ENCODE measurements at regions not wholly inside any gene's neighbourhood (a gene's known extent, or its start where the extent isn't known, plus 50 kb on each side); places are given as distances from the start of the nearest gene placed in this dataset.

DNA sequence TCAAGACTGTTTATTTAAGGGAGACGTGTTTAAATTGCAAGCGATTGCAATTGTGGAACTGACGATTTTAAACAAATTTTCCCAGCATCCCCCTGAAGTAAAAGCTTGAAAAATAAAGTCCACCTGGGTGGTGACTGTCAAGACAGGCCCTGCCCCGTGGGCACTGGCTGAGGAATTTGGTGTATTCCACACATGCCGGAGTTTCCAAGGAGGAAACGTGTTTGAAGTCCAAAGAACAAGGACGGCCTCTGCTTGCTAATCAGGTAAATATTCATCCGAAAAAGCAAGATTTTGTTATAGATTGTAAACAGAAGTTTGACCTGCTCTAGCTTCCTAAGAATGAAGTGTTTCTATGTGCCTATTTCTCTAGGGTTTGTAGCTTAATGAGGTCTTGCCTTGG is 505.1 kb downstream of the QKI start:
- Mint-ChIP-seq H3K4me3 (no peak overlapping the region), H3K4me1 (no peaks in the 10 kb centered on the region), H3K9me3 (peaks cover 4% of the 10 kb centered on the region), H3K27ac (no peak overlapping the region), H3K27me3 (peaks cover 2% of the 10 kb centered on the region), H3K36me3 (no peaks in the 10 kb centered on the region)

DNA sequence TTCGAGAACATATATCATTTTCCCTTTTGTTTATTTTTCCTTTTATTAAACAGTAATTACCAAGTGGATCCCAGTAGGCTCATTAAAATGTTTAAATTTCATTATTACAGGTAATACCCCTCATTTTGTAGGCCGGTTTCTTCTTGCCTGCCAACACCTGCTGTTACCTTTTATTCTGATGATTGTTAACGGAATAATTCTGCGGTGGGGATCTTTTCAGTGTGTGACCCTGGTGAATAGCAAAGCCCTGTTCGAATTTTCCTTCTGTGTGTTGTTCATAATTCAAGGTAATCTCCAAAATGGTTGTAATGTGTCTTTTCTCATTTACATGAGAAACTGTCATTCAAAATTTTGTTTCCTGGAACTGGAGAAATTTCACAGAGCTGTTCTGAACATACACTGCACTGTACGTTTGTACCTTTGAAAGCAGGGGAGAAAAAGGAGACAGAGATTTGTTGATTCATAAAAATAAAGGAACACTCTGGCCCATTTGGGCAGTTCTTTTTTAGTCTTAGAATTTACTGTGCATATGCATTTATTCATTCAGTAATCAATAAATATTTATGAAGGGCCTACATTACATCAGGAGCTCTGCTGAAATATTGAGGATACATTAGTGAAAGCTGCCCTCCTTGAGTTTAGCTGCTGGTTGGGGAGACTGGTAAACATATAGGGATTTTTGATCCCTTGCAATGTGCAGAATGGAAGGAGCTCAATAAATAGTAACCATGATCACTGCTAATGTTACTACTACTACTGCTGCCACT is 502.0 kb downstream of the QKI start:
- Mint-ChIP-seq H3K36me3 (no peaks in the 10 kb centered on the region), H3K4me3 (no peak overlapping the region), H3K27ac (no peak overlapping the region), H3K27me3 (peaks cover 4% of the 10 kb centered on the region), H3K9me3 (no peaks in the 10 kb centered on the region), H3K4me1 (no peaks in the 10 kb centered on the region)

DNA sequence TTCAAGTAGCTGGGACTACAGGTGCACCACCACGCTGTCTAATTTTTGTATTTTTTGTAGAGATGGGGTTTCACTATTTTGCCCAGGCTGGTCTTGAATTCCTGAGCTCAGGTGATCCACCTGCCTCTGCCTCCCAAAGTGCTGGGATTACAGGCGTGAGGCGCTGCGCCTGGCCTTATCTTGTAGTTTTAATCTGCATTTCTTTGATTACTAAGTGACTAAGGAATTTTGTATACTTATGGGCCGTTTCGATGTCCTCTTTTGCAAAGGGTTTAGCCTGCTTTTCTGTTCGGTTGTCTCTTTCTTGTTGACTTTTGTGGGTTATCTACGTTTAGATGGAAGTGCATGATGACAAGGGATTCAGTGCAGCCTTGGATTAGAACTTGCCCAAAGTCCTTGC is 500.6 kb downstream of the QKI start:
- no peaks in the 10 kb centered on the region for H3K4me1 Mint-ChIP-seq
- H3K36me3 Mint-ChIP-seq, result no peaks in the 10 kb centered on the region
- H3K4me3 Mint-ChIP-seq, result no peak overlapping the region
- no peaks in the 10 kb centered on the region for H3K9me3 Mint-ChIP-seq
- H3K27ac Mint-ChIP-seq, result no peak overlapping the region
- peaks cover 8% of the 10 kb centered on the region for H3K27me3 Mint-ChIP-seq

DNA sequence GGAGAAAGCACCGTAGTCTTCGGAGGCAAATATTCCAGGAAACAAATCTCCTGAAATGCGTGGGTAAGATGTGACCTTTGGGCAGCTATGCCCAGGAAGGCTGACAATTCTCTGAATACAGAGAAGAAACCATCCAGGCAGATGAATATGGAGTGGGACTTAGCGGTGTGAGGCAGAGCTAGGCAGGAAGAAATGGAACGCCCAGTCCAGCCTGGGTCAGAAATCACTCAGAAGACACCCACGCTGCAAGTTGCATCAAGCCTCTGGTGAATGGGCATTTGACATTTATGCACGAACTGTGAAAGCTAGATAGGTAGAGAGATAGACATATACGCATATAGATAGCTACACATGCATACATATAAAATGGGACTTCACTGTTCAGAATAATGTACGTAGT is 498.5 kb downstream of the QKI start:
- H3K27ac Mint-ChIP-seq, result no peak overlapping the region
- no peak overlapping the region for H3K4me3 Mint-ChIP-seq
- no peaks in the 10 kb centered on the region for H3K4me1 Mint-ChIP-seq
- H3K27me3 Mint-ChIP-seq, result peaks cover 7% of the 10 kb centered on the region
- no peaks in the 10 kb centered on the region for H3K9me3 Mint-ChIP-seq
- no peaks in the 10 kb centered on the region for H3K36me3 Mint-ChIP-seq

DNA sequence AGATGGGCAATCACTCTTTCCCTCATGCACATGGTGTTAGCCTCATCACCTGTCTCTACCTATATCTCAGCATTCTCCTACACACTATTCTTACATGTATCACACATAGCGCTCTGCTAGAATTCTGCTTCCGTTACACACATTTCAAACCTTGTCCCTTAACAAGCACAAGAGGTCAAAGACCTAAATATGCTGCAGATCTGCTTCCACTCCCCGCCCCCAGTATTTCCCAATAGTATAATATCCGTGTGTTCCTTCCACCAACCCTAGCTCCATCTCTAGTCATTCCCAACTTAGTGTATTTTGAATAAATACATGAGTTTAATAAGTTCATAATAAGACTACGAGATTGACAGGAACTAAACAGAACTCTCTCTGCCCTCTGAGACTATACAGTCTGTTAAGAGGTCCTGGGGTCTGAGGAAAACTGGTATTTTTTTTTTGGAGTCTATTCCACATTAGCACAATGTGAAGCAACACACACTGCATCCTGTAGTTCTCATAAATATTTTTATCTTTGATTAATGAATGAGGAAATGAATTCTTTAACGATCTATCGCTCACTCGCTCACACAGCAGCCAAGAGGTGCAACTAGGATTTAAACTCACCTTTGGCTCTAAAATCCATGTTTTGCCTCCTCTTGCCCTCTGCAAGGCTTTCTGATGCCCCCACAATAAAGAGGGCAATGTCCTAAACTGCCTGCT is 491.6 kb downstream of the QKI start:
- Mint-ChIP-seq H3K27me3 (peaks cover 7% of the 10 kb centered on the region), H3K9me3 (no peaks in the 10 kb centered on the region), H3K36me3 (no peaks in the 10 kb centered on the region), H3K27ac (no peak overlapping the region), H3K4me3 (no peak overlapping the region), H3K4me1 (no peaks in the 10 kb centered on the region)

DNA sequence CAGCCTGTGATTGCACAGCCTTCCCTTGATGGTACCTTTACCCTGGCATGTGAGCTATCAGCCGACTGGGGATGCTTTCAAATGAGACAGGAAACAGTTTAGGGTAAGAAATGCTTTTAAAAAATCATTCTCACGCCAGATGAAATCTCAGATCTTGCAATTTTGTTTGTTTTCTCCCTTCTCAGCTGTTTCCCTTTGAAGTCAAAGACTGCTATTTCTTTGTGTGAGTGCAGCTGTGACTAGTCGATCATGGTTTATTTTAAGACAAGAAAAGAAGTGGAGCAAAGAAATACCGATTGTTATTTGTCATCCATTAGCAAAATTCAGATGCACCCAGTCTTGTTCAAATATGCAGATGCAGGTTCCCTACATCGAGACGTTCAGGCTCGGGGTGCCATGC is 489.7 kb downstream of the QKI start:
- Mint-ChIP-seq H3K9me3 (no peaks in the 10 kb centered on the region), H3K36me3 (no peaks in the 10 kb centered on the region), H3K27ac (no peak overlapping the region), H3K4me3 (no peak overlapping the region), H3K27me3 (peaks cover 3% of the 10 kb centered on the region), H3K4me1 (no peaks in the 10 kb centered on the region)

DNA sequence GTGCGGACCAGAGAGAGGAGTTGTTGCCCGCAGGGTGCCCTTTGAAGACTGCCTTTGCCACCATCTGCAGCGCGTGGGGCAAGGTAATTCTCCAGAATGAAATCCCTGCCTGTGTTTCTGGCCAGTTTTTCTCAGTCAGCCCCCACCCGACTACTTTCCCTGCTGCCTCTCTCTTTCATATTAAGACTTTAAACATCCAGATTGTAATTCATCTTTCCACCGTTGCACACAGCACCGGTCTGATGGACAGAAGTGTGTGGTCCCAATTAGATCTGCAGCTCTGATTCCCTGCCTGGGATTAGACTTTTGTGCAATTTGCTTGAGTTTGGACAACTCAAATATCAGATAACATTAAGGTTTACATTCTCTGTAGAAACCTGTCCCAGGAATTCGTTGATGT is 489.0 kb downstream of the QKI start:
- Mint-ChIP-seq H3K4me3 (no peak overlapping the region), H3K27me3 (peaks cover 3% of the 10 kb centered on the region), H3K36me3 (no peaks in the 10 kb centered on the region), H3K9me3 (no peaks in the 10 kb centered on the region), H3K4me1 (no peaks in the 10 kb centered on the region), H3K27ac (no peak overlapping the region)

DNA sequence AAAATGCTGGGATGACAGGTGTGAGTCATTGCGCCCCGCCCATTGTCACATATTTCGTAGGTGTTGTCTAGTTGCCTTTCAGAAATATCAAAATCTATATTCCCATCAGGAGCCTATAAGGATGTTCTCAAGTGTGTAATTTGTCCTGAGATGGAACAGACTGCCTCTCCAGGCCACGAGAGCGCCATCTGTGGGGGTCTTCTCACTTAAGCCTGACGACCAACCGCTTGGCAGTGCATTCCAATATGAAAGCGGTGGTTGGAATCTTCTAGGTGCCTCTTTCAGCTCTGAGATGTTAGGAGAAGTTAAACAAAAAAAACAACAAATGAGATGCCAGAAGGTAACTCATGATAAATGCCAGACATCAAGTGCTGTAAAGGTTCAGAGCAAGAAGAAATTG is 488.5 kb downstream of the QKI start:
- Mint-ChIP-seq H3K36me3 (no peaks in the 10 kb centered on the region), H3K4me1 (no peaks in the 10 kb centered on the region), H3K9me3 (no peaks in the 10 kb centered on the region), H3K27me3 (peaks cover 3% of the 10 kb centered on the region), H3K4me3 (no peak overlapping the region), H3K27ac (no peak overlapping the region)

DNA sequence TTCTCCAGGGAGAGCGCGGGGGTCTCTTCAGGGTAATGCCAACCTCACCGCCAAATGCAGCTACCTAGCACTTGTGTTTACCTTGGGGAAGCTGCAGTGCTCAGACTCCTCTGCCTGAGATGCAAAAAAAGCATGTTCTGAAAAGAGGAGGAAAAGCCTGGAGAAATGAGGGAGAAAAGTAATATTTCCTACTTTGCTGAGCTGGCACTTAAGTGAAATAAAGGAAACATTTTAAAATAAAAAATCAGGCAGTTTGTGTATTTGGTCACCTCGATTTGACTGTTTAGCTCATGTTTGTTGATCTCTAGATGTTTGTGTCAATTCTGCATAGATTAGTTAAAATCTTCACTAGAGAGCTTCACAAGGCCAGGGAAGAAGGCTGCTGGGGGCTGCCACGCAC is 487.2 kb downstream of the QKI start:
- Mint-ChIP-seq H3K27me3 (peaks cover 3% of the 10 kb centered on the region), H3K4me1 (no peaks in the 10 kb centered on the region), H3K27ac (no peak overlapping the region), H3K36me3 (no peaks in the 10 kb centered on the region), H3K4me3 (no peak overlapping the region), H3K9me3 (no peaks in the 10 kb centered on the region)

DNA sequence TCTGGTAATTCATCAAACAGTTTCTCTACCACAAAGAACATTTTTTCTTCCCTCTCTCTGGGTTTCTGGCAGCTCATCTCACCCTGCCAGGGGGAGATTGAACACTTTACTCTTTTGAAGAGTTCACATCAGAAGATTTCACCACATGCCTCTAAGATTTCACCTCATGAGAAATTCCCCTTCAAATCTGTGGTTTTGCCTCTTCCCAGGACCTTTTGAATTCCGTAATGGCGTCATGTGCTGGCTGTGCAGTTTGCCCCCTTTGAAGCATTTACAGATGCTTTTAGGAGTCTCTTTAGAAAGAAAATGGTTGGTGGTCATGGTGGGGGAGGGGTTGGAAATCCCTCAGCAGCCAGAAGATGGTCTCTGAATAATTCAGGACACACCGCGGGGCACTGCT is 486.1 kb downstream of the QKI start:
- no peaks in the 10 kb centered on the region for H3K4me1 Mint-ChIP-seq
- no peaks in the 10 kb centered on the region for H3K27me3 Mint-ChIP-seq
- H3K4me3 Mint-ChIP-seq, result no peak overlapping the region
- no peaks in the 10 kb centered on the region for H3K36me3 Mint-ChIP-seq
- H3K27ac Mint-ChIP-seq, result no peak overlapping the region
- no peaks in the 10 kb centered on the region for H3K9me3 Mint-ChIP-seq

DNA sequence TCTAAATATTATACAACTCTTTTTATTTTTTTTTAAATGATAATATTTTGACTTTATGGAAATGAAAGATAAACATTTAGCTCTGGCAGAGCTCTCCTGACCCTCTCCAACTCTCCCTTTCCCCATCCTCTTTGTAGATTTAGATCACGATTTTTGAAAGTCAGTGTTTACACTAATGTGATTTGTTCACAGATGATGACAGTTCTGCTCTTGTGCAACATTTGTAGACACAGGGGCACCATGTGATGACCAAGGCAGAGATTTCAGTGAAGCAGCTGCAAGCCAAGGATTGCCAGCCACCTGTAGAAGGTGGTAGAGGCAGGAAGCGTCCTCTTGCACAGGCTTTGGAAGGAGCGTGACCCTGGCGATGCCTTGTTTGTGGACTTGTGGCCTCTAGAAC is 483.2 kb downstream of the QKI start:
- Mint-ChIP-seq H3K27me3 (peaks cover 4% of the 10 kb centered on the region), H3K27ac (no peak overlapping the region), H3K9me3 (no peaks in the 10 kb centered on the region)

DNA sequence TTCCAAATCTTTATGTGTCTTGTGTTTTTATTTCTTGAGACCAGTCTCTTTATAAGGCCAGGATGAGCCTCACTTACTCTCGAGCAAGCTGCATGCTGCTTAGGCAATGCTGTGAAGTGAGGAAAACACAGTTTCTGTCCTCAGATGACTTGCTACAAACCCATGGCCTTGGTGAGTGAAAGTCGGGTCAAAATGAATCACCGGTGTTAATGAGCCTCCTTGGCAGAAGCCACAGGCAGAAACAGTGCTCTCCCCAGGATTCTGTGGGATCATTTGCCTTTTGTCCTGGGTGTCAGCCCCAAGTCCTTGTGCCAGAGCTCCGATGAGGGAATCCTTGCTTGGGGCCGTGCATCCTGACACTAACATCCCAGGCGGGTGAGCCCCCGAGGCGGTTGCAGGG is 482.5 kb downstream of the QKI start:
- Mint-ChIP-seq H3K4me3 (no peak overlapping the region), H3K36me3 (no peaks in the 10 kb centered on the region), H3K27ac (no peak overlapping the region)

More for the DNA sequence above, 483.2 kb downstream of the QKI start:
- no peaks in the 10 kb centered on the region for H3K4me1 Mint-ChIP-seq
- H3K4me3 Mint-ChIP-seq, result no peak overlapping the region
- H3K36me3 Mint-ChIP-seq, result no peaks in the 10 kb centered on the region

DNA sequence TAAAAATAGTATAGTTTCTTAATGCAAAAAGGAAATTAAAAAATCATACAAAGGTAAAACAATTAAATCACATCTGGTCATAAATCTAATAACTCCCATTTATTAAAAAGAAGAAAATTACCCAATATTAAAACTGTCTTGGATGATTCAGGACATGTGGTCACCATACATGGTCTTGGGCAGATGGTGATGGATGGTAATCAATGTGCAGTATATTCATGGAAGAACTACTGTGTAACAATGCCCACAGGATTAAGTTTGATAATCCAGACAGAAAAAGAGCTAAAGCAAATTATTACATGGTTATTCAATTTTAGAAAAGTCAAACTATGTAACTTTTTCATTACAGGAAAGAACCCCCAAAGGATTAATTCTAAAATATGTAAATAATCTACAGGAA is 480.6 kb downstream of the QKI start:
- peaks cover 4% of the 10 kb centered on the region for H3K27me3 Mint-ChIP-seq
- no peaks in the 10 kb centered on the region for H3K36me3 Mint-ChIP-seq
- H3K4me1 Mint-ChIP-seq, result no peaks in the 10 kb centered on the region
- no peak overlapping the region for H3K27ac Mint-ChIP-seq
- no peaks in the 10 kb centered on the region for H3K9me3 Mint-ChIP-seq
- H3K4me3 Mint-ChIP-seq, result no peak overlapping the region

More for the DNA sequence above, 482.5 kb downstream of the QKI start:
- peaks cover 4% of the 10 kb centered on the region for H3K27me3 Mint-ChIP-seq
- no peaks in the 10 kb centered on the region for H3K4me1 Mint-ChIP-seq
- H3K9me3 Mint-ChIP-seq, result no peaks in the 10 kb centered on the region

DNA sequence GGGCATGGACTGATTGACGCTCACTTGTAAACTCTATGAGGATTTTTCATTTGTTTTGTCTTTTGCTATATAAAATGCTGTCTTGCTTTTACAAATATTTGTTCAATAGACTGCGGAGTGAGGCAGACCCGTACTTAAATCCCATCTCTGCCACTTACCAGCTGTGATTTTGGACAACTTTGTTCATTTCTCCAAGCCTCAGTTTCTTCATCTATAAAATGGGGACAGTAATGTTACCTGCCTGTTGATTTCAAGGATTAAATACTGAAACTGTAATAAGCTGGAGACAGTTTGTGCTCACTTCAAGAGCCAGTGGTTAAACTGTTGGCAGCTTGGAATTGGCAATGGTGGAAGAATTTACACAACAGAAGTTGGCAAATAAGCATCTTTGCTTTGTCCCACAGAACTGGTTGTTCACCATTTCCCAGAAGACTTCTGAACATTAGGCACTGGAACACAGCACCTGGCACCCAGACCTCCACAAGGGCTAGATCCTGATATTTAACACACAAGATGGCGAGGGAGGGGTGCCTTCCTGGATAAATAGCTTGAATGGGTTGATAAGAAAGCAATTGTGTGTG is 479.2 kb downstream of the QKI start:
- Mint-ChIP-seq H3K27me3 (peaks cover 4% of the 10 kb centered on the region), H3K9me3 (peaks cover under 1% of the 10 kb centered on the region), H3K27ac (no peak overlapping the region), H3K36me3 (no peaks in the 10 kb centered on the region), H3K4me3 (no peak overlapping the region), H3K4me1 (no peaks in the 10 kb centered on the region)

DNA sequence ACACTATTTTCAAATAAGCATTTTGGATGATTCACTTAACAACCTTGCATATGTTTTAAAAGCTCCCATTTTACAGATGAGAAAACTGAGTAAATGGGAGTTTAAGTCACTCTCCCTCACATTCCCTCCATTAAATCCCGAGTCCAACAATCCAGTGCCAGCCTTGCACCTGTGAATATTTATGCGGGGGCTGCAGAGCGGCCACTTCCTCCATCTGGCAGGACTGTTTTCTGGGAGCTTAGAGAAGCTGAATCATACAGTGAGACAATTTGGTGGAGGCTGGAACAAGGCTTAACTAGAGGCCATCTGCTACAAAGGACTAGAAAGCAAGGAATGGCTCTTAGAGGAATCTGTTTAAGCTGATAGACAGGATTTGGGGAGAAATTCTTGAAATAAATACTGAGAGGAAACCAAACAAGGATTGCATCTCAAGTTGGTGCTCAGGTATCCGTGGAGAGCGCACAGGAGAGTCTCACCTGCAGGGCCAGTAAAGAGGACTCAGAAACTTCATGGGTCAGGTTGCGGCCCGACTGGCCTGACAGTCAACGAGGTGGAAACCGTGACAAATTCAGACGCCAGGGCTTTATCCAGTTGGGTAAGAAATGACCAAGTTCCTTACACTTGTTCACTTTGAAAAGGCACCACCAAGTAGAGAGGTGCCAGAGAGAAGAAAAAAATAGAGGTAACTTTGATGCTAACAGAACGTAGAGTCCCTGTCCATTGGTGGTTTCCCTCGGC is 478.5 kb downstream of the QKI start:
- H3K9me3 Mint-ChIP-seq, result peaks cover 7% of the 10 kb centered on the region
- H3K27ac Mint-ChIP-seq, result no peak overlapping the region
- peaks cover 1% of the 10 kb centered on the region for H3K36me3 Mint-ChIP-seq
- no peaks in the 10 kb centered on the region for H3K4me1 Mint-ChIP-seq
- no peak overlapping the region for H3K4me3 Mint-ChIP-seq
- H3K27me3 Mint-ChIP-seq, result peaks cover 4% of the 10 kb centered on the region
